Limb (tissue), 2 donors: ENCODE measurements at regions not wholly inside any gene's neighbourhood (a gene's known extent, or its start where the extent isn't known, plus 50 kb on each side); places are given as distances from the start of the nearest gene placed in this dataset.
A peak's percentile ranks its signal among the peaks of the same experiment; 100 is the strongest.
"Not testable (repeated sequence)": the region's sequence is repeated elsewhere in the genome, so short reads cannot be mapped to it uniquely, and the experiment has no call there.

ENCODE experiments used
- DNase-seq, 2 donors: peaks; one replicate each; pipeline ENCODE4 v3.0.0-alpha.2; 2016; ENCODE audit errors: extremely low spot score in 2 of 2

- DNase-seq, result no peak
Observed at GRCh38 chr4:108465886-108466500, 154.4 kb upstream of the RPL34 start.

DNA sequence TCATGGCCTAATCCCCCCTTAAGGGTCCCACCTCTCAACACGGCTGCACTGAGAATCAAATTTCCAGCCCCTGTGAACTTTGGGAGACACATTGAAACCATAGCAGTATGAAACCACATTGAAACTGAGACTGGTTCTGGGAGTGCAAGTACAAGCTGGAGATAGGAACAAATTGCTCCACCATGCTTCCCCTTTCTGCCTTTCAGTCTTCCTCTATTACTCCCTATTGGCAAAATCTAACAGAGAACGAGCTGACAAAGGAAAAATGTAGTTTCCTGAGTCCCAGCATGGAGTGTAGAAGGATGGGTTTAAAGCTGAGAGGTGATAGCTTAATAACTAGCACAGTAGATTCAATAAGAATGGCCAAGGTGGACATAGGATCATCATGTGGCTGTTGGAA is 161.7 kb upstream of the RPL34 start:
- DNase-seq, result no peak

GRCh38 chr4:108454227-108454626 is 166.1 kb upstream of the RPL34 start:
- DNase-seq, result peak in 1 of 2 donors; percentile 10

DNA sequence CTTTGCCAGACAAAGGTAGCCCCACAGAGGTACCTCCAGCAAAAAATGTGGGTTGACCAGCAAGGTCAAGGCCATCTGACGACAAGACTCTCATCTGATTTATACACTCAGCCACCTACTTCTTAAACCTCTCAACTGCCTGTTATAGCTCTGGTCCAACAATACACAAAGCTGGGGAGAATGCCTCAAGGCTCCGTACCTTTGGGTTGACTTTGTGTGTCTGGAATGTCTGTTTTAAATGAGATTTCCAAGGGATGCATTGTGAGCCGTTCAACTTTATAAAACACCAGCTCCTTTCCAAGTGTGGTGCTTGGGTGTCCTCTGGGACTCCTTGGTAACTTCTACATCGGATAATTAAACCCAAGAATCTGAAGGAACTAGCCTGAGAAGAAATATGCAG is 167.0 kb upstream of the RPL34 start:
- no peak for DNase-seq

DNA sequence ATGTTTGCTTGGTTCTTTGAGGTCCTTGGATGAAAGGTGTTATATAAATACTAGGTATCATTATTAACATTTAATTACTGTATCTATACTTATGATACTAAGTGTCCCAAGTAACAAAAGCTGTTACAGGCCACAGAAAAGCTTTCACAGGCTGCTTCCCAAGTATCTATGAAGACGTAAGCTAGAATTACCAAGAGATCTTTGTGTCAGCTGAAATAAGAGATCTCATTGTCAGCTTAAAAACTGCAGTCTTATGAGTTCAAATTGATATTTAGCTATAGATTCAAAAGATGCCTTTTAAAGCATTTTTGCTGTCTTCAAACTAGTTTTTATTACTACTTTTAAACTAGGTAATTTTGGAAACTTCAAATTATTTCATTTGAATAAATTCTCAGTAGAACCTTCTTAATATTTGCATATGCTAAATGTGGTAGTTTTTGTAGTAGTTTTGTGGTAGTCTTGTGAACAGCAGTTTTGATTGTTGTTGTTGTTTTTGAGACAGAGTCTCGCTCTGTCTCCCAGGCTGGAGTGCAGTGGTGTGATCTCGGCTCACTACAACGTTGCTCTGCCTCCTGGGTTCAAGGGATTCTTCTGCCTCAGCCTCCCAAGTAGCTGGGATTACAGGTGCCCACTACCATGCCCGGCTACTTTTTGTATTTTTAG is 170.0 kb upstream of the RPL34 start:
- no peak for DNase-seq

DNA sequence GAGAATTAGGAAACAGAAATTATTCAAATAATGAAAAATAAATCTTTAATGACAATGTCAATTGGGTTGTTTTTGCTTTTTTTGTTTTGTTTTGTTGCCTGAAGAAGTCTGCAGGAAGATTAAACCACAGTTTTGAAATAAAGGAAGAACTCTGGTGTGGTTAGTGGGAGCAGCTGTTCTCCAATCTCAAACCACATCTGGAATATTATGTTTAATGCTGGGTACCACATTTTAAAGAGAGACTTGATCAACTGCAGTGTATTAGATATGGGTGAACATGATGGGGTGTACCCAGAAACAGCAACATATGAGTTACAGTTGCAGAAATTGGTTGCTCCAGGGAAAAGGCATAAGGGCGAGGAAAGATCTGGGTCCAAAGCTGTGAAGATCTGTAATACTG is 171.2 kb upstream of the RPL34 start:
- DNase-seq, result no peak

DNA sequence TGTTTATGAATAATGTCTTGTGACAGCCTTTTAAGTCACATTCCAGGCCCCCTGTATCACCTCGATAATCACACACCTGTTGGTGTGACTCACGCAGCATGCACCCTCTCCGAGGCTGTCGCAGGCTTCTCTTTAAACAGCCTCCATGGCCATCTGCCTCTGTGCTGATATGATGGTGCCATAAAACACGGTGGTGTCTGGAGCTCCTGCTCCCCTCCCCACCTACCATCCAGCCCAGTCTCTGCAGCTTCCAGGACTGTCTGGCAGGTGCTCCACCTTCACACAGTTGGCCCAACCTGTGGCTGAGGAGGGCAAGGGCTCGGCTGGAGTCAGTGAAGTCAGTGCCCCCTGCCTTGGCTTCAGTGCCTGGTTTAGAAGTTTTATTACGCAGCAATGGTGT is 173.8 kb upstream of the RPL34 start:
- DNase-seq, result no peak

- no peak for DNase-seq
Observed at GRCh38 chr4:108445716-108446115, 174.7 kb upstream of the RPL34 start.

- DNase-seq, result no peak
Observed at GRCh38 chr4:108443585-108443984, 176.8 kb upstream of the RPL34 start.

GRCh38 chr4:108433832-108434231 is 186.5 kb upstream of the RPL34 start:
- DNase-seq, result no peak

- not testable (repeated sequence) for DNase-seq
Observed at GRCh38 chr4:108433394-108433793, 187.0 kb upstream of the RPL34 start.

DNA sequence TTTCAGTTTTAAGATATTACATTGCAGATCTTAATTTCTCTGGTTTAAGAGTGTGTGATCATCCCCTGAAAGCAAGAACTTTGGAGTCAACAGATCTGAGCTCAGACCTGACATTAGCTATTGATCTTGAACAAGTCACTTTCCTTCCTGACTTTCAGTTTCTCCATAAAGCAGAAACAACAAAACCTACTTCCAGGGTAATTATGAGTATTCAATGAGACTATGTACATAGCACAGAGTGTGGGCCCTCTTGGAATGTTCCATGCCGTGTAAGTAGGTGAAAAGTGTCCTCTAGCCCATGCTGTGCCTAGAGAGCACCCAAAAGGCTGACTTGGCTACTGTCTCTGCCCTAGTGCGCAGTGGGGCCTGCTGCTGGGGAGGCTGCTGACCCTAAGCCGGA is 188.0 kb upstream of the RPL34 start:
- no peak for DNase-seq

- DNase-seq, result no peak
Observed at GRCh38 chr4:108431986-108432385, 188.4 kb upstream of the RPL34 start.

DNA sequence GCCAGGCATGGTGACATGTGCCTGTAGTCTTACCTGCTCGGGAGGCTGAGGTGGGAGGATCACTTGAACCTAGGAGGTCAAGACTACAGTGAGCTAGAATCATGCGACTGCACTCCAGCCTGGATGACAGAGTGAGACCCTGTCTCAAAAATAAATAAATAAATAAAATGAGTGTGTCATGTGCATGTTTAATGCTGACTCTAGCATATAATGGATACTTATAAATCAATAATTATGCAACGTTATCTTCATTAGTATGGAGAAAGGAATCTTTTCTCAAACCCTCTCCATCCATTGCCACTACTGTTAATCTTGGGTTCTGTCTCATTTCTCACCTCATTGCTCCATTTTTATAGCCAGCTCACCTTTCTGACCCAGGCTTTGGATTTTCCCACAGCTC is 189.5 kb upstream of the RPL34 start:
- DNase-seq, result no peak

GRCh38 chr4:108429662-108430061 is 190.7 kb upstream of the RPL34 start:
- DNase-seq, result no peak

- DNase-seq, result no peak
Observed at GRCh38 chr4:108428923-108429322, 191.5 kb upstream of the RPL34 start.

GRCh38 chr4:108427946-108428485 is 192.4 kb upstream of the RPL34 start:
- no peak for DNase-seq

DNA sequence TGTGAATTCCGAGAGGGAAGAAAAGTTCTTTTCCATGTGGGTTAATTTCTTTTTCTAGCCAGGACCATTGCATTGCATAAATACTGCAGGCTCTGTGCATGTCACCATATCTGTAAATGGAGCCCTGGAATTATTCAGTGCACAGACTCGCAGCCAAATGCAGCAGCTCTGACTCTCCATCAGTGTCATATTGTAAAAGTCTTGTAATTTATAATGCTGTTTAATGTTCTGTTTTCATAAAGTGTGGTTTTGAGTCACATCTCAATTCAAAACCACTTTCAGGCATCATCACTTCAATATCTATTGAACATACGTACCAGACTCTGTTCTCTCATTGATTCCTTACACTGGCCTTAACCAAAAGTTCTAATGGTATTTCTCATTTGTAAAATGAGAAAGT is 193.9 kb upstream of the RPL34 start:
- DNase-seq, result no peak

- DNase-seq, result no peak
Observed at GRCh38 chr4:108425988-108426387, 194.4 kb upstream of the RPL34 start.

DNA sequence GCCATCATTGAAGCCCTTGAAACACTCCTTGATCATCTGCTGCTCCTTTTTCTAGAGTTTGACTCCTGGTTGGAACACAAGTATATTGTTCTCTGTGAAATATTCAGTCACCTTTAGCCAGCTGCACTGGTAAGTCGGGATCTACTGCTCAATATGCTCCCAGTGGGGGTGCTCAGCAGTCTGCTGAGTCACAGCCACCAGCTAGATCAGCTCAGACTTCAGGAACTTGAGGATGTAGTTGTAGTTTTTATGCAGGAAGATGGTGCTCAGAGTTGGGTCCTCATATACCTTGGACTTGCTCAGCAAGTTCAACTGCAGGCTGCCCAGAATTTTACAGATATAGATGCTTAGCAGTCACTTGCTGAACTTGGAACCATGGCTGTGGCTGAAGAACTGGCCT is 202.5 kb upstream of the RPL34 start:
- DNase-seq, result no peak

DNA sequence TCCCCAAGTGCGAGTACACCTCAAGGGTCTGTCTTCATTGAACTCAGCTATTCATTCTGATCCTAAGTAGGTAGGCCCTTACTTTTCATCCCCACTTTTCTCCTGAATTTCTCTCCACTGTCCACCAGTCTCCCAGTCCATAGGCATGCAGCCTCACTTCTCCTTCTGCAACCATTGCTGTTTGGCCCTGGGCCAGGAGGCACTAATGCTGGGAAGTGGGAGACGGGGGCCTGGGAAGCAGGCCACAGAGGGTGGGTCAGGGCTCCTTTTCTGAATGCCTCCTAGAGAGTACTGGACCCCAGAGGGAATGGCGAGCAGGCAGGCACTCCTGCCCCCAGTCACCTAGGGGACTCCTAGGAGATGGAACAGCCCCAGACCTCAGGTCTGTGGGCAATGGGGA is 203.5 kb upstream of the RPL34 start:
- no peak for DNase-seq

- DNase-seq, result no peak
Observed at GRCh38 chr4:108415389-108415788, 205.0 kb upstream of the RPL34 start.

GRCh38 chr4:108411836-108412235 is 208.5 kb upstream of the RPL34 start:
- DNase-seq, result no peak
